ENCODE measurements at regions not wholly inside any gene's neighbourhood (a gene's known extent, or its start where the extent isn't known, plus 50 kb on each side); places are given as distances from the start of the nearest gene placed in this dataset.

DNA sequence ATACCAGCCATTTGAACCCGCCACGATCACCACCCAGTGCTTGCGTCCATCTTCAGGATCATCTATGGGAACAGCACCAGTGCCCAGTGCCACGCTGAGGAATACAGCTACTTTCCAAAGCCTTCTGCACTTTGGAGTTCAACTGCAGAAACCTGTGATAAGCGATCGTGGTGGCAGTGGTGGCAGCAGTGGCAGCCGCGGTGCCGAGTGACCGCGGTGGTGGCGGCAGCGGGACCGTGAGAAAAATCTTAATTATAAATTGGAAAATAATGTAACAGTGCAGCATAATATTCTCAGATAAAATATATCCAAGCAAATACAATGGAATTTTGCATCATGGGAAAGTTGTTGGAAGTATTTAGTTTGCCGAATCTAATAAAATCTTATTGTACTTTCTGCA is 2270.9 kb downstream of the PCDH9 start:
- H3K4me1 ChIP-seq (ENCODE audit: control insufficient read depth in 1 of 2, insufficient read depth in 2 of 2, low read length in 2 of 2) = no peaks in the 10 kb centered on the region
- H3K36me3 ChIP-seq (ENCODE audit: control insufficient read depth in 1 of 2, insufficient read depth in 2 of 2, low read length in 1 of 2) = no peaks in the 10 kb centered on the region
- DNase-seq (peak in 1 of 2 donors; percentile 41), ATAC-seq (ENCODE audit: low FRiP score) (no peak)
- no peaks in the 10 kb centered on the region for H3K9me3 ChIP-seq (ENCODE audit: control insufficient read depth, low read length)
- no peaks in the 10 kb centered on the region for H3K27me3 ChIP-seq (ENCODE audit: control insufficient read depth in 1 of 2, insufficient read depth in 2 of 2, low read length in 1 of 2)
- 96% methylated on average over 15 of the region's 15 CpGs for WGBS, 2 donors
- H3K4me3 ChIP-seq (ENCODE audit: low read length in 2 of 2) = no peak overlapping the region
- intact Hi-C loops (cut with DNase I) = no loop called here
- no peak overlapping the region for H3K27ac ChIP-seq (ENCODE audit: low read depth in 1 of 2, low read length in 2 of 2)

DNA sequence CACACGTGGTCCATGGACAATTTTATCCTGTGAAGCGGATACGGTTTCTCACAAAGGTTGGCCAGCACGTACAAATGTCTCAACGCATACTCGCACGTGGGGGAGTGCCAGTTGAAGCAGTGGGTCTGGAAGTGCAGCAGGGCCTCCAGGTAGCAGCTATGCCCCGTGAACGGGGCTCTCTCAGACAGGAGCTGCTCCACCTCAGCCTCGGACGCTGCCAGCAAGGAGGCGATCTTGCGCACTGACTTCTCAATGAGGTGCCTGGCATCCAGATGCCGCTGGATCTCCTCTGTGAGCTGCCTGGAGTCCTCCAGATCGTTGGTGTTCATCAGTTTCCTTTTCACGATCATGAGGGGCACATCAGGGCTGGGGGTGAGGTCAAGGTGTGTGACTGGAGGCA is 2272.0 kb downstream of the PCDH9 start:
- no peak for ATAC-seq (ENCODE audit: low FRiP score)
- WGBS, 2 donors = 93 to 94% methylated on average over 16 of the region's 16 CpGs
- intact Hi-C loops (cut with DNase I) = no loop called here

DNA sequence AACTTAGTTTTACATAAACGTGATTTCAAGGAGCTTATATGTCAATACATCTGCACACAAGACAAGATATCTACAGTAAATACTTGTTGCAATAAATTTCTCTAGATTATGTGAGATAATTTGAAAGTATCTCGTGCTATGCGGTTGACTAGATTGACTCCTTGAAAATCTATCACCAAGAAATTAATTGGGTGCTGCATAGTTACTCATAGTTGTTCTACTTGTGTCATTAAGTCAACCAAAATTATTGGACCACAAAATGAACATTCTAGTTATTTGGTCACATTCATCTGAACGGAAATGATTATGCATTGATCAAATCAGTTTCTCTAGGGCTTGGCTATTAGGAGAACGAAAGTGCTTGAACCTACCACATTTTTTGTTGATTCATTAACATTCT is 2291.5 kb downstream of the PCDH9 start:
- ATAC-seq (ENCODE audit: low FRiP score) (no peak), DNase-seq (no peak)
- Histone ChIP-seq H3K4me3 (ENCODE audit: low read length in 2 of 2) (no peak overlapping the region), H3K36me3 (ENCODE audit: control insufficient read depth in 1 of 2, insufficient read depth in 2 of 2, low read length in 1 of 2) (no peaks in the 10 kb centered on the region), H3K9me3 (ENCODE audit: control insufficient read depth, low read length) (no peaks in the 10 kb centered on the region), H3K27me3 (ENCODE audit: control insufficient read depth in 1 of 2, insufficient read depth in 2 of 2, low read length in 1 of 2) (no peaks in the 10 kb centered on the region), H3K4me1 (ENCODE audit: control insufficient read depth in 1 of 2, insufficient read depth in 2 of 2, low read length in 2 of 2) (no peaks in the 10 kb centered on the region), H3K27ac (ENCODE audit: low read depth in 1 of 2, low read length in 2 of 2) (no peak overlapping the region)
- intact Hi-C loops (cut with DNase I) = no loop called here
- WGBS, 2 donors = 73 to 84% methylated on average over 5 of the region's 5 CpGs

More for the DNA sequence above, 2272.0 kb downstream of the PCDH9 start:
- no peaks in the 10 kb centered on the region for H3K36me3 ChIP-seq (ENCODE audit: control insufficient read depth in 1 of 2, insufficient read depth in 2 of 2, low read length in 1 of 2)
- DNase-seq = peak in 1 of 2 donors; percentile 63
- H3K27ac ChIP-seq (ENCODE audit: low read depth in 1 of 2, low read length in 2 of 2) = no peak overlapping the region
- no peaks in the 10 kb centered on the region for H3K9me3 ChIP-seq (ENCODE audit: control insufficient read depth, low read length)
- H3K4me1 ChIP-seq (ENCODE audit: control insufficient read depth in 1 of 2, insufficient read depth in 2 of 2, low read length in 2 of 2) = no peaks in the 10 kb centered on the region
- H3K27me3 ChIP-seq (ENCODE audit: control insufficient read depth in 1 of 2, insufficient read depth in 2 of 2, low read length in 1 of 2) = no peaks in the 10 kb centered on the region
- no peak overlapping the region for H3K4me3 ChIP-seq (ENCODE audit: low read length in 2 of 2)

DNA sequence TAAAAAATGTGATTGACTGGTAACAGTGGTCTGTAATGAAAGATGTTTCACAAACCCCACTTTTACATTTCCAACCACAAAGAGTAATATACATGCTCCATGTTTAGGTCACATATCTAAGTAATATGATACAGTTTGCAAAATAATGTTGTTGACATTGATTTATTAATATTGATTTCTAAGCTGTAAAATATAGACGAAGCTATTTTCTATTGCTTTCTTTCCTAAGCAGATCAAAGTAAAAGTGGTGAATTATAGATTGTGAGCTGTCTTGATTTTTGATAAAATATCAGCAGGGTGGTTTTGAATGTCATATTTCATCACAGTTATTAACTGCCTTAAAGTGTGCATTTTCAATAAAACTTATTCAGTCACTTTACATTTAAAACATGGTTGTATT is 2292.8 kb downstream of the PCDH9 start:
- Histone ChIP-seq H3K4me3 (ENCODE audit: low read length in 2 of 2) (no peak overlapping the region), H3K4me1 (ENCODE audit: control insufficient read depth in 1 of 2, insufficient read depth in 2 of 2, low read length in 2 of 2) (no peaks in the 10 kb centered on the region), H3K9me3 (ENCODE audit: control insufficient read depth, low read length) (no peaks in the 10 kb centered on the region), H3K27ac (ENCODE audit: low read depth in 1 of 2, low read length in 2 of 2) (no peak overlapping the region), H3K27me3 (ENCODE audit: control insufficient read depth in 1 of 2, insufficient read depth in 2 of 2, low read length in 1 of 2) (no peaks in the 10 kb centered on the region), H3K36me3 (ENCODE audit: control insufficient read depth in 1 of 2, insufficient read depth in 2 of 2, low read length in 1 of 2) (no peaks in the 10 kb centered on the region)
- intact Hi-C loops (cut with DNase I) = no loop called here
- ATAC-seq (ENCODE audit: low FRiP score) (no peak), DNase-seq (no peak)
- WGBS, 2 donors = 33 to 37% methylated on average over 1 of the region's 1 CpG

GRCh38 chr13:64936879-64937278 is 2293.3 kb downstream of the PCDH9 start:
- H3K9me3 ChIP-seq (ENCODE audit: control insufficient read depth, low read length) = no peaks in the 10 kb centered on the region
- no peak overlapping the region for H3K4me3 ChIP-seq (ENCODE audit: low read length in 2 of 2)
- H3K27me3 ChIP-seq (ENCODE audit: control insufficient read depth in 1 of 2, insufficient read depth in 2 of 2, low read length in 1 of 2) = no peaks in the 10 kb centered on the region
- H3K36me3 ChIP-seq (ENCODE audit: control insufficient read depth in 1 of 2, insufficient read depth in 2 of 2, low read length in 1 of 2) = no peaks in the 10 kb centered on the region
- 49 to 52% methylated on average over 2 of the region's 2 CpGs for WGBS, 2 donors
- H3K4me1 ChIP-seq (ENCODE audit: control insufficient read depth in 1 of 2, insufficient read depth in 2 of 2, low read length in 2 of 2) = no peaks in the 10 kb centered on the region
- DNase-seq = no peak
- intact Hi-C loops (cut with DNase I) = no loop called here
- no peak overlapping the region for H3K27ac ChIP-seq (ENCODE audit: low read depth in 1 of 2, low read length in 2 of 2)
- ATAC-seq (ENCODE audit: low FRiP score) = no peak

- Histone ChIP-seq H3K27ac (ENCODE audit: low read depth in 1 of 2, low read length in 2 of 2) (no peak overlapping the region), H3K4me3 (ENCODE audit: low read length in 2 of 2) (no peak overlapping the region), H3K27me3 (ENCODE audit: control insufficient read depth in 1 of 2, insufficient read depth in 2 of 2, low read length in 1 of 2) (no peaks in the 10 kb centered on the region), H3K9me3 (ENCODE audit: control insufficient read depth, low read length) (no peaks in the 10 kb centered on the region), H3K4me1 (ENCODE audit: control insufficient read depth in 1 of 2, insufficient read depth in 2 of 2, low read length in 2 of 2) (no peaks in the 10 kb centered on the region), H3K36me3 (ENCODE audit: control insufficient read depth in 1 of 2, insufficient read depth in 2 of 2, low read length in 1 of 2) (no peaks in the 10 kb centered on the region)
- intact Hi-C loops (cut with DNase I) = no loop called here
- ATAC-seq (ENCODE audit: low FRiP score) (no peak), DNase-seq (no peak)
These were observed 2294.7 kb downstream of the PCDH9 start for GRCh38 chr13:64935441-64935840.

GRCh38 chr13:64934569-64935362 is 2295.4 kb downstream of the PCDH9 start:
- 40 to 48% methylated on average over 5 of the region's 5 CpGs for WGBS, 2 donors
- DNase-seq (no peak), ATAC-seq (ENCODE audit: low FRiP score) (no peak)
- Histone ChIP-seq H3K36me3 (ENCODE audit: control insufficient read depth in 1 of 2, insufficient read depth in 2 of 2, low read length in 1 of 2) (no peaks in the 10 kb centered on the region), H3K4me1 (ENCODE audit: control insufficient read depth in 1 of 2, insufficient read depth in 2 of 2, low read length in 2 of 2) (no peaks in the 10 kb centered on the region), H3K27ac (ENCODE audit: low read depth in 1 of 2, low read length in 2 of 2) (no peak overlapping the region), H3K27me3 (ENCODE audit: control insufficient read depth in 1 of 2, insufficient read depth in 2 of 2, low read length in 1 of 2) (no peaks in the 10 kb centered on the region), H3K9me3 (ENCODE audit: control insufficient read depth, low read length) (no peaks in the 10 kb centered on the region), H3K4me3 (ENCODE audit: low read length in 2 of 2) (no peak overlapping the region)
- intact Hi-C loops (cut with DNase I) = no loop called here

DNA sequence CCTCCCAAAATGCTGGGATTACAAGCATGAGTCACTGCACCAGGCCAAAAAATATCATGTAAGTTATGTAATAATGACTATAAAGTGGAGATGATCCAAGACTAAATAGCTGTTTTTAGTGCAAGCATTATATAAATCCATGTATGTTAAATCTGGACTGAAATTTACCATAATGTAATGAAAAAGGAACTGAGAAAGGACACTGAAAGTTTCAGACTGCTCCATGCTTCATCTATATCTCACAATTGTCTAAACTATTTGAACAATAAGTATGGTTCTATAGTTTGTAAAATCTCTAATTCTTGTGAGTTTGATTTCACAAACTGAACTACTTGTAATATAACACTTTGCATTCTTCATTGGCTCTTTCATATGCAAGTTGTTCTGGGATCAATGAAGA is 2299.5 kb downstream of the PCDH9 start:
- Histone ChIP-seq H3K4me1 (ENCODE audit: control insufficient read depth in 1 of 2, insufficient read depth in 2 of 2, low read length in 2 of 2) (no peaks in the 10 kb centered on the region), H3K9me3 (ENCODE audit: control insufficient read depth, low read length) (no peaks in the 10 kb centered on the region), H3K27me3 (ENCODE audit: control insufficient read depth in 1 of 2, insufficient read depth in 2 of 2, low read length in 1 of 2) (no peaks in the 10 kb centered on the region), H3K4me3 (ENCODE audit: low read length in 2 of 2) (no peak overlapping the region), H3K36me3 (ENCODE audit: control insufficient read depth in 1 of 2, insufficient read depth in 2 of 2, low read length in 1 of 2) (no peaks in the 10 kb centered on the region), H3K27ac (ENCODE audit: low read depth in 1 of 2, low read length in 2 of 2) (no peak overlapping the region)
- ATAC-seq (ENCODE audit: low FRiP score) (no peak), DNase-seq (no peak)
- intact Hi-C loops (cut with DNase I) = no loop called here

DNA sequence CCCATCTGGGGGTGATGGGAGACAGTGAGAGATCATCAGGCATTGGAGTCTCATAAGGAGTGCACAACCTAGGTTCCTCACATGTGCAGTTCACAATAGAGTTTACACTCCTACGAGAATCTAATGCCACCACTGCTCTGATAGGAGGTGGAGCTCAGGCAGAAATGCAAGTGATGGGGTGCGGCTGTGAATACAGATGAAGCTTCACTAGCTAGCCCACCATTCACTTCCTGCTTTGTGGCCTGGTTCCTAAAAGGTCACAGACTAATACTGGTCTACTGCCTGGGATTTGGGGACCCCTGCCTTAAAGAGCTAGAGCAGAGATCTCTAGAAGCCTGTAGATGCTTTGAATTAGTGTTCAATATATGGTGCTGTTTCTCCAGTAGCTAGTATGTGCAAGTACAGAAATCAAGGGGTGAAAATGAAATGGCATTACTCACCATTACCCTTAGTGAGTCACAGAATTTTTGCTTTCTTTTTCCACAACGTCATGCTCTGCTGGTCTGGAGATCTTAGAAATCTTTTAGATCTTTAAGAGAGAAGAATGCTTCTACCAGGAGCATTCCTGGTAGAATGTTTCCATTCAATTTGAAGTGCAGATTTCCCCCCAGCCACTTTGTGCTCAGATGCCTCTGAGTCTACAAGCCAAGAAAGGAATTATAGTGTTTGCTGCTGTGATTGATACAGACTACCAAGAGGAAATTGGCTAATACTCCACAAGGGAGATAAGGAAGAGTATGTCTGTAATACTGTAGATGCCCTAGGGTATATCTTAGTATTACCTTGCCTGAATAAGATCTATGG is 2301.2 kb downstream of the PCDH9 start:
- H3K27me3 ChIP-seq (ENCODE audit: control insufficient read depth in 1 of 2, insufficient read depth in 2 of 2, low read length in 1 of 2) = no peaks in the 10 kb centered on the region
- H3K27ac ChIP-seq (ENCODE audit: low read depth in 1 of 2, low read length in 2 of 2) = no peak overlapping the region
- H3K4me1 ChIP-seq (ENCODE audit: control insufficient read depth in 1 of 2, insufficient read depth in 2 of 2, low read length in 2 of 2) = no peaks in the 10 kb centered on the region
- intact Hi-C loops (cut with DNase I) = no loop called here
- DNase-seq (no peak), ATAC-seq (ENCODE audit: low FRiP score) (no peak)
- no peak overlapping the region for H3K4me3 ChIP-seq (ENCODE audit: low read length in 2 of 2)
- H3K9me3 ChIP-seq (ENCODE audit: control insufficient read depth, low read length) = no peaks in the 10 kb centered on the region
- H3K36me3 ChIP-seq (ENCODE audit: control insufficient read depth in 1 of 2, insufficient read depth in 2 of 2, low read length in 1 of 2) = no peaks in the 10 kb centered on the region
- 66 to 68% methylated on average over 3 of the region's 3 CpGs for WGBS, 2 donors
